Fibroblast of lung (primary cell): ENCODE measurements at regions not wholly inside any gene's neighbourhood (a gene's known extent, or its start where the extent isn't known, plus 50 kb on each side); places are given as distances from the start of the nearest gene placed in this dataset.

Experiments used
- DNase-seq, 2 donors: peaks; one replicate each; pipeline versions ENCODE4 v3.0.0 to v3.0.0-alpha.2; 2010; ENCODE audit warnings: low read depth in 2 of 2
- H2AFZ ChIP-seq: 2 replicates; pipeline ENCODE4 v1.5.1; 2012; ENCODE audit warnings: low read length, control low read depth, inconsistent platforms
- H3K27ac ChIP-seq: 2 replicates; pipeline ENCODE4 v1.5.1; 2011; ENCODE audit warnings: low read length, control low read depth; ENCODE audit not compliant: insufficient read depth
- H3K27me3 ChIP-seq: 2 replicates; pipeline ENCODE4 v1.5.1; 2011; ENCODE audit warnings: mild to moderate bottlenecking, low read length; ENCODE audit not compliant: control insufficient read depth, insufficient read depth
- H3K36me3 ChIP-seq: 2 replicates; pipeline ENCODE4 v1.5.1; 2011; ENCODE audit warnings: low read length; ENCODE audit not compliant: control insufficient read depth, insufficient read depth
- H3K4me1 ChIP-seq: 2 replicates; pipeline ENCODE4 v1.5.1; 2011; ENCODE audit warnings: low read length; ENCODE audit not compliant: control insufficient read depth, insufficient read depth; ENCODE audit errors: extremely low read depth
- H3K4me2 ChIP-seq: 2 replicates; pipeline ENCODE4 v1.5.1; 2011; ENCODE audit warnings: low read length, control low read depth; ENCODE audit not compliant: insufficient read depth; ENCODE audit errors: extremely low read depth
- H3K4me3 ChIP-seq, 4 experiments: fragments of 200-600 bp in 1 of 4; sonication (generic) in 1 of 4; replicated peaks in 1 of 4; 2 replicates each; pipeline ENCODE4 v1.5.1; 2011 to 2016; ENCODE audit warnings: low read length in 4 of 4, low read depth in 3 of 4, mild to moderate bottlenecking in 3 of 4, control low read depth in 2 of 4, inconsistent platforms in 1 of 4, mixed read lengths in 1 of 4; ENCODE audit not compliant: insufficient read depth in 1 of 4; ENCODE audit errors: control extremely low read depth in 1 of 4
- H3K79me2 ChIP-seq: 2 replicates; pipeline ENCODE4 v1.5.1; 2012; ENCODE audit warnings: mild to moderate bottlenecking, low read length, inconsistent platforms; ENCODE audit not compliant: control insufficient read depth, insufficient read depth
- H3K9ac ChIP-seq: 2 replicates; pipeline ENCODE4 v1.5.1; 2011; ENCODE audit warnings: mild to moderate bottlenecking, low read length, control low read depth; ENCODE audit not compliant: insufficient read depth
- H3K9me3 ChIP-seq: 2 replicates; pipeline ENCODE4 v1.5.1; 2012; ENCODE audit warnings: low read depth, low read length; ENCODE audit not compliant: control insufficient read depth, insufficient read depth
- H4K20me1 ChIP-seq: 2 replicates; pipeline ENCODE4 v1.5.1; 2011; ENCODE audit warnings: low read length; ENCODE audit not compliant: control insufficient read depth, insufficient read depth; ENCODE audit errors: extremely low read depth
- EZH2 ChIP-seq: IDR thresholded peaks from 2 replicates; pipeline ENCODE4 v1.5.1; 2012; ENCODE audit warnings: low read length, control low read depth, mild to moderate bottlenecking; ENCODE audit errors: missing control alignments
- TF ChIP-seq, protein P1 (sequence below), 2 donors: IDR thresholded peaks in 1 of 2; conservative IDR thresholded peaks in 1 of 2; 1 replicate in 1 of 2; 2 replicates in 1 of 2; pipeline ENCODE4 v1.5.1; 2011 to 2012; ENCODE audit warnings: low read length in 2 of 2, control low read depth in 1 of 2, inconsistent platforms in 1 of 2, low read depth in 1 of 2, mild to moderate bottlenecking in 1 of 2

- Histone ChIP-seq H3K27ac (no peak overlapping the region), H3K9me3 (no peaks in the 10 kb centered on the region), H3K79me2 (no peaks in the 10 kb centered on the region), H3K4me3 (no peak overlapping the region), H3K4me1 (no peaks in the 10 kb centered on the region), H3K27me3 (no peaks in the 10 kb centered on the region), H2AFZ (no peak overlapping the region), H3K9ac (no peak overlapping the region), H4K20me1 (no peaks in the 10 kb centered on the region), H3K36me3 (no peaks in the 10 kb centered on the region), H3K4me2 (no peak overlapping the region)
- TF ChIP-seq EZH2 = no peak
- no peak for DNase-seq
These were observed 113.2 kb downstream of the SOX2 start for GRCh38 chr3:181824961-181825360.

DNA sequence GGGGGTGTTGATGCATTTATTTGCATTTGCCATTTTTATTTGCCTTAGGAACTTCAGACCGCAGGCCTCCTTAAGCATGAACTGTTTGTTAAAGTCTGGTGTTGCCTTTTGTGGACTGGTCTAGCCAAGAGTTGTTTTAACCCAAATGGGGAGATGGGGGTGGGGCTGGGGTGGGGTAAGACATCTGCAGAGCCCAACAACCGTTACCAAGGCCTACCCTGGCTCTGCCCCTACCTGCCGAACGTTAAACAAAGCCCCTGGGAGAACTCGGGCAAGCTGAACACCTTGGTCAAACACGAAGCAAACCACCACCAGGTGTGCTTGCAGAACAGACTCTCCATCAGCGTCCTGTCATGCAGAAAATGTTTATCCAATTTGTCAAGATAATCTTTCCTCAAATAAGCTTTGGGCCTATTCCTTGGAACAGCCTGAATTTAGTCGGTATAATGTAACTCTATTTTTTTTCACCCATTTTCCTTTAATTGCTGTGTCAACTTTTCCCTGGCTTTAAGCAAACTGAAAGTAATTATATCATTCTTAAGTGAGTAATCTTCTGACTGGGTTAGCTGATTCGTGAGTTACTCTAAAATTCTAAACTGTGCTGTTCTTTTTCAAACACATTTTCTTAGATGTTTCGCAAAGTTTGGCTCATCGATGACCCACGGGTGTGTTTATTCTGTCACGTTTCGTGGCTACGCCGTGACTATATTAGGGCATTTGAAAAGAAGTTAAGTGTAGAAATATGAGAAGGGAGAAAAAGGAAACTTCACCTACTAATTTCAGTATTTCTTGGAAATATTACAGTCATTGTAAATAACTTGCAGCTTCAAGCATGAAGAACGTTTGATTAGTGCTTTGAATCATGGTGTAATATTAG is 127.6 kb downstream of the SOX2 start:
- Histone ChIP-seq H3K4me2 (no peak overlapping the region), H3K27me3 (no peaks in the 10 kb centered on the region), H3K9ac (no peak overlapping the region), H3K9me3 (no peaks in the 10 kb centered on the region), H4K20me1 (no peaks in the 10 kb centered on the region), H3K79me2 (no peaks in the 10 kb centered on the region), H3K36me3 (no peaks in the 10 kb centered on the region), H3K4me1 (no peaks in the 10 kb centered on the region), H3K27ac (no peak overlapping the region), H2AFZ (no peak overlapping the region), H3K4me3 (no peak overlapping the region)
- DNase-seq = peak in 1 of 2 donors; percentile 9
- TF ChIP-seq, protein P1, sequence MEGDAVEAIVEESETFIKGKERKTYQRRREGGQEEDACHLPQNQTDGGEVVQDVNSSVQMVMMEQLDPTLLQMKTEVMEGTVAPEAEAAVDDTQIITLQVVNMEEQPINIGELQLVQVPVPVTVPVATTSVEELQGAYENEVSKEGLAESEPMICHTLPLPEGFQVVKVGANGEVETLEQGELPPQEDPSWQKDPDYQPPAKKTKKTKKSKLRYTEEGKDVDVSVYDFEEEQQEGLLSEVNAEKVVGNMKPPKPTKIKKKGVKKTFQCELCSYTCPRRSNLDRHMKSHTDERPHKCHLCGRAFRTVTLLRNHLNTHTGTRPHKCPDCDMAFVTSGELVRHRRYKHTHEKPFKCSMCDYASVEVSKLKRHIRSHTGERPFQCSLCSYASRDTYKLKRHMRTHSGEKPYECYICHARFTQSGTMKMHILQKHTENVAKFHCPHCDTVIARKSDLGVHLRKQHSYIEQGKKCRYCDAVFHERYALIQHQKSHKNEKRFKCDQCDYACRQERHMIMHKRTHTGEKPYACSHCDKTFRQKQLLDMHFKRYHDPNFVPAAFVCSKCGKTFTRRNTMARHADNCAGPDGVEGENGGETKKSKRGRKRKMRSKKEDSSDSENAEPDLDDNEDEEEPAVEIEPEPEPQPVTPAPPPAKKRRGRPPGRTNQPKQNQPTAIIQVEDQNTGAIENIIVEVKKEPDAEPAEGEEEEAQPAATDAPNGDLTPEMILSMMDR (conservative IDR thresholded peaks at IDR 0.05 in 1 of 2, IDR thresholded peaks at IDR 0.05 in 1 of 2; ENCODE audit: low read depth in 1 of 2, low read length in 2 of 2) = no peak
- no peak for TF ChIP-seq EZH2

DNA sequence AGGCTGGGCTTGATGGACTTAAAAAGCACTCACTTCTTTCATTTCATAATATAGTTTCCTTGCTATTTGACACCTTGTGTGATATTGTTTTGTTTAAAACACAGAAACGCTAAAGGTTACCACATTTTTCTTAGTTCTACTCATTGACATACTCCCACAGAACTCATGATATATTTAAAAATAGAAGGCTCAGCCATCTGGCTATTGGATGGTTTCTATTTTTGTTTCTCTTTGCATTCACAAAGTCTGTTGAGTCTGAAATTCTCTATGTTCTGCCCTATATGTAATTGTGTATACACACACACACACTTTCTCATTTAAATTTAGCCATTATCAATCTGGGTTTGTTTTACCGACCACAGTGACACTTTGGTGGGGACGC is 128.2 kb downstream of the SOX2 start:
- H3K36me3 ChIP-seq = no peaks in the 10 kb centered on the region
- no peak overlapping the region for H3K9ac ChIP-seq
- no peaks in the 10 kb centered on the region for H3K9me3 ChIP-seq
- H3K27ac ChIP-seq = no peak overlapping the region
- no peaks in the 10 kb centered on the region for H4K20me1 ChIP-seq
- H3K4me2 ChIP-seq = no peak overlapping the region
- no peak overlapping the region for H3K4me3 ChIP-seq
- no peaks in the 10 kb centered on the region for H3K4me1 ChIP-seq
- H3K79me2 ChIP-seq = no peaks in the 10 kb centered on the region
- DNase-seq = peak in 1 of 2 donors; percentile 26
- TF ChIP-seq EZH2 = no peak
- TF ChIP-seq, protein P1 (conservative IDR thresholded peaks at IDR 0.05 in 1 of 2, IDR thresholded peaks at IDR 0.05 in 1 of 2; ENCODE audit: low read depth in 1 of 2, low read length in 2 of 2) = no peak
- no peaks in the 10 kb centered on the region for H3K27me3 ChIP-seq
- H2AFZ ChIP-seq = no peak overlapping the region
